ENCODE measurements at regions not wholly inside any gene's neighbourhood (a gene's known extent, or its start where the extent isn't known, plus 50 kb on each side); places are given as distances from the start of the nearest gene placed in this dataset.
"Not testable (repeated sequence)": the region's sequence is repeated elsewhere in the genome, so short reads cannot be mapped to it uniquely, and the experiment has no call there.

GRCh38 chrX:79026742-79027141 is 81.6 kb downstream of the P2RY10 start:
- not testable (repeated sequence) for DNase-seq

- no peak for DNase-seq
Measured at GRCh38 chrX:79035421-79035820, 90.2 kb downstream of the P2RY10 start.

GRCh38 chrX:79036157-79036880 is 91.1 kb downstream of the P2RY10 start:
- DNase-seq = no peak

GRCh38 chrX:79065696-79066095 is 78.8 kb upstream of the GPR174 start:
- DNase-seq = no peak

GRCh38 chrX:79078114-79078513 is 66.4 kb upstream of the GPR174 start:
- no peak for DNase-seq

- no peak for DNase-seq
Measured at GRCh38 chrX:79079477-79079876, 65.0 kb upstream of the GPR174 start.

- DNase-seq = no peak
Measured at GRCh38 chrX:79080141-79080540, 64.3 kb upstream of the GPR174 start.

GRCh38 chrX:79081895-79082512 is 62.5 kb upstream of the GPR174 start:
- peak; percentile 40 for DNase-seq

GRCh38 chrX:79082899-79083298 is 61.6 kb upstream of the GPR174 start:
- no peak for DNase-seq

- DNase-seq = no peak
Measured at GRCh38 chrX:79084923-79085322, 59.6 kb upstream of the GPR174 start.

- DNase-seq = no peak
Measured at GRCh38 chrX:79089896-79090584, 54.4 kb upstream of the GPR174 start.

GRCh38 chrX:79094075-79094832 is 50.2 kb upstream of the GPR174 start:
- no peak for DNase-seq
